ENCODE measurements at regions not wholly inside any gene's neighbourhood (a gene's known extent, or its start where the extent isn't known, plus 50 kb on each side); places are given as distances from the start of the nearest gene placed in this dataset.

DNA sequence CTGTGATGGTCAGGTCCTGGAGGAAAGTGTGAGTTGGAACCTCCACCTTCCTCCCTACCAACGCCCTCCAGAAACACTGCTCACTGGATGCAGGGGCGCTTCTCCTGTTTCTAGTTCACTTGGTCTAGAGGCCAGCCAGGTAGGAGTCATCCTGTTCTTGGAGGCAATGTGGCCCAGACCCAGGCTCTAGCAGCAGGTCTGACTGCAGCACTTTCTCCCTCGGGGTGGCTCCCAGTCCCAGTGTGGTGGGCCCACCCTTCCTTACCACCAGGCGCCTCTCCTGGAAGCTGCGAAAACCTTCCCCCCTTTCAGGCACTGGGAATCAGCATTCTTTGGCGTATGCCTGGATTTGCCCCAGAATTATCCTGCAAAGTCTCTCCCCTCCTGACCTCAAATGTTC, 292.8 kb downstream of the SOX11 start:
- Histone ChIP-seq H3K9me3 (ENCODE audit: control insufficient read depth in 1 of 2, insufficient read depth in 1 of 2, low read depth in 1 of 2, low read length in 2 of 2) (peaks cover 0 to 11% of the 10 kb centered on the region in 2 experiments; a peak in 2 of 4 replicates), H3K4me1 (ENCODE audit: control insufficient read depth in 1 of 2, insufficient read depth in 2 of 2, low read length in 2 of 2) (no peaks in the 10 kb centered on the region), H3K9ac (ENCODE audit: low read length) (no peak overlapping the region), H3K4me2 (ENCODE audit: low read length) (no peak overlapping the region), H3K36me3 (ENCODE audit: control insufficient read depth in 1 of 2, insufficient read depth in 2 of 2, low read length in 2 of 2) (no peaks in the 10 kb centered on the region), H3K27ac (ENCODE audit: low read depth, low read length) (no peak overlapping the region), H3K9me2 (ENCODE audit: insufficient read depth) (no peaks in the 10 kb centered on the region), H3K79me2 (ENCODE audit: insufficient read depth, low read length) (no peaks in the 10 kb centered on the region), H3K4me3 (replicated peaks in 1 of 2; ENCODE audit: low read depth in 1 of 2, low read length in 2 of 2) (no peak overlapping the region), H3K27me3 (ENCODE audit: insufficient read depth, low read length) (no peaks in the 10 kb centered on the region), H4K20me1 (ENCODE audit: insufficient read depth) (no peaks in the 10 kb centered on the region), H2AFZ (ENCODE audit: low read depth, low read length, poor library complexity, severe bottlenecking) (no peak overlapping the region)
- ChIA-PET CTCF (no interaction called here), POLR2A (no interaction called here), RAD21 (ENCODE audit: low non-redundant PET in 1 of 2, low total read pairs in 2 of 2, uncharacterized antibody in 2 of 2, unreplicated experiment in 2 of 2) (no interaction called here)
- no peak for ATAC-seq
- TF ChIP-seq FOSL1 (IDR thresholded peaks at IDR 0.05; ENCODE audit: low read depth) (no peak), CBX3 (IDR thresholded peaks at IDR 0.05; ENCODE audit: low read depth) (no peak), POLR2A (IDR thresholded peaks at IDR 0.05; ENCODE audit: borderline replicate concordance, extremely low read depth, insufficient read depth, insufficient read length) (no peak), YY1 (IDR thresholded peaks at IDR 0.05; ENCODE audit: extremely low read depth, insufficient replicate concordance, low read depth, low read length) (no peak), SRF (IDR thresholded peaks at IDR 0.05; ENCODE audit: low read depth) (no peak), TCF7L2 (IDR thresholded peaks at IDR 0.05; ENCODE audit: borderline replicate concordance, extremely low read depth, insufficient read depth, insufficient read length) (no peak), RAD21 (IDR thresholded peaks at IDR 0.05; ENCODE audit: low read depth) (no peak), ELF1 (IDR thresholded peaks at IDR 0.05; ENCODE audit: borderline replicate concordance, low read depth) (no peak), EZH2 (IDR thresholded peaks at IDR 0.05) (no peak), SP1 (IDR thresholded peaks at IDR 0.05; ENCODE audit: low read depth) (no peak)
- TF ChIP-seq, protein P1, sequence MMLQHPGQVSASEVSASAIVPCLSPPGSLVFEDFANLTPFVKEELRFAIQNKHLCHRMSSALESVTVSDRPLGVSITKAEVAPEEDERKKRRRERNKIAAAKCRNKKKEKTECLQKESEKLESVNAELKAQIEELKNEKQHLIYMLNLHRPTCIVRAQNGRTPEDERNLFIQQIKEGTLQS (IDR thresholded peaks at IDR 0.05): no peak
- TF ChIP-seq, protein P2, sequence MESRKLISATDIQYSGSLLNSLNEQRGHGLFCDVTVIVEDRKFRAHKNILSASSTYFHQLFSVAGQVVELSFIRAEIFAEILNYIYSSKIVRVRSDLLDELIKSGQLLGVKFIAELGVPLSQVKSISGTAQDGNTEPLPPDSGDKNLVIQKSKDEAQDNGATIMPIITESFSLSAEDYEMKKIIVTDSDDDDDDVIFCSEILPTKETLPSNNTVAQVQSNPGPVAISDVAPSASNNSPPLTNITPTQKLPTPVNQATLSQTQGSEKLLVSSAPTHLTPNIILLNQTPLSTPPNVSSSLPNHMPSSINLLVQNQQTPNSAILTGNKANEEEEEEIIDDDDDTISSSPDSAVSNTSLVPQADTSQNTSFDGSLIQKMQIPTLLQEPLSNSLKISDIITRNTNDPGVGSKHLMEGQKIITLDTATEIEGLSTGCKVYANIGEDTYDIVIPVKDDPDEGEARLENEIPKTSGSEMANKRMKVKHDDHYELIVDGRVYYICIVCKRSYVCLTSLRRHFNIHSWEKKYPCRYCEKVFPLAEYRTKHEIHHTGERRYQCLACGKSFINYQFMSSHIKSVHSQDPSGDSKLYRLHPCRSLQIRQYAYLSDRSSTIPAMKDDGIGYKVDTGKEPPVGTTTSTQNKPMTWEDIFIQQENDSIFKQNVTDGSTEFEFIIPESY (IDR thresholded peaks at IDR 0.05; ENCODE audit: extremely low read depth, insufficient replicate concordance, low read length): no peak
- no TSS peak for BruUV-seq (replicated peaks)
- intact Hi-C loops (cut with micrococcal nuclease): no loop called here
- DNase-seq (ENCODE audit: low read depth, low spot score): no peak

Data from HCT116 (cell line).